Gastrocnemius medialis (tissue), 4 donors: ENCODE measurements at regions not wholly inside any gene's neighbourhood (a gene's known extent, or its start where the extent isn't known, plus 50 kb on each side); places are given as distances from the start of the nearest gene placed in this dataset.

Experiments used
- ATAC-seq, 2 donors: fragments of 150-250 bp; one replicate each; pipeline ENCODE4 v1.9.1; 2016
- DNase-seq, 2 donors: peaks; one replicate each; pipeline ENCODE4 v3.0.0-alpha.2; 2019
- H3K27ac ChIP-seq, 4 donors: fragments of 200-600 bp; sonication (generic); 1 replicate in 1 of 4; 2 replicates in 3 of 4; pipeline ENCODE4 v1.5.1; 2016 to 2018; ENCODE audit warnings: mild to moderate bottlenecking in 2 of 4, moderate library complexity in 1 of 4
- H3K27me3 ChIP-seq, 3 donors: fragments of 200-600 bp; sonication (generic) in 2 of 3; 1 replicate in 1 of 3; 2 replicates in 2 of 3; pipeline versions ENCODE4 v1.5.1 to v1.6.0; 2016 to 2019; ENCODE audit warnings: mild to moderate bottlenecking in 1 of 3, moderate library complexity in 1 of 3
- H3K36me3 ChIP-seq, 2 donors: fragments of 200-600 bp; sonication (generic) in 1 of 2; one replicate each; pipeline ENCODE4 v1.5.1; 2017 to 2018
- H3K4me1 ChIP-seq, 2 donors: fragments of 200-600 bp; sonication (generic) in 1 of 2; one replicate each; pipeline ENCODE4 v1.5.1; 2016 to 2017; ENCODE audit warnings: mild to moderate bottlenecking in 2 of 2
- H3K4me3 ChIP-seq, 4 donors: fragments of 200-600 bp; sonication (generic) in 3 of 4; 1 replicate in 1 of 4; 2 replicates in 3 of 4; pipeline ENCODE4 v1.5.1; 2016 to 2019; ENCODE audit warnings: mild to moderate bottlenecking in 2 of 4
- H3K9me3 ChIP-seq, 3 donors: fragments of 200-600 bp; sonication (generic) in 2 of 3; 1 replicate in 1 of 3; 2 replicates in 2 of 3; pipeline ENCODE4 v1.5.1; 2016 to 2019
- POLR2A ChIP-seq, 2 donors: fragments of 450-650 bp; IDR thresholded peaks; one replicate each; pipeline ENCODE4 v1.6.1; 2017; ENCODE audit warnings: antibody characterized with exemption in 2 of 2, mild to moderate bottlenecking in 2 of 2, moderate library complexity in 2 of 2
- in situ Hi-C, 4 donors: fragments of 200-750 bp; cut with MboI; loops; one replicate each; pipeline versions ENCODE4 v1.15.0 to v1.8.0; 2017; ENCODE audit warnings: low sequenced_read_pairs in 4 of 4
- intact Hi-C: fragments of 100-400 bp; cut with DNase I; formaldehyde crosslinking; loops from one replicate; pipeline ENCODE4 v1.15.1; 2023; ENCODE audit warnings: low total_unique reads
- TF ChIP-seq, protein P1 (sequence below), 5 experiments: fragments of 450-650 bp in 3 of 5; fragments of 200-600 bp in 2 of 5; sonication (generic) in 2 of 5; IDR thresholded peaks in 4 of 5; conservative IDR thresholded peaks in 1 of 5; 1 replicate in 4 of 5; 2 replicates in 1 of 5; pipeline ENCODE4 v1.5.1; 2016 to 2019; ENCODE audit warnings: antibody characterized with exemption in 5 of 5, mild to moderate bottlenecking in 3 of 5, moderate library complexity in 3 of 5

DNA sequence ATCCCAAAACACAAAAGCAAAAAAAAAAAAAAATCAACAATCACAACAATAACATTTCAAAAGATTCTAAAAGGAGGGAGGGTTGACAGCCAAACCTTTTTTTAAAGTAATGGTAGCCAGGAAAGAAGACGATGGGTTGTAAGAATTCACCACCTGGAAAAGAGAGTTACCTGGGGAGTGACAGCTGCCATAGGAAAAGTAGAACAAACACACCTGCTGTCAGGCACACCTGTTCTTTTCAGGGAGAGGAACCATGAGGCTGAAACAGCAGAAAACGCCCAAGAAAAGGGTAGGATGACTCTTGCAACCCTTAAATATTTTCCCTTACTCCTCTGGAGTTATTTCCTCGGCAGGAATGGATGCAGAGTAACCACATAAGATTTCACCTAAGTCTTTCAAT is 388.4 kb upstream of the TEX13C start:
- DNase-seq, result no peak
- H3K27ac ChIP-seq, result no peak overlapping the region
- intact Hi-C loops, result no loop called here
- H3K4me1 ChIP-seq, result no peaks in the 10 kb centered on the region
- no peak for ATAC-seq
- H3K36me3 ChIP-seq, result no peaks in the 10 kb centered on the region
- no peak for TF ChIP-seq POLR2A (IDR thresholded peaks at IDR 0.05)
- TF ChIP-seq, protein P1, sequence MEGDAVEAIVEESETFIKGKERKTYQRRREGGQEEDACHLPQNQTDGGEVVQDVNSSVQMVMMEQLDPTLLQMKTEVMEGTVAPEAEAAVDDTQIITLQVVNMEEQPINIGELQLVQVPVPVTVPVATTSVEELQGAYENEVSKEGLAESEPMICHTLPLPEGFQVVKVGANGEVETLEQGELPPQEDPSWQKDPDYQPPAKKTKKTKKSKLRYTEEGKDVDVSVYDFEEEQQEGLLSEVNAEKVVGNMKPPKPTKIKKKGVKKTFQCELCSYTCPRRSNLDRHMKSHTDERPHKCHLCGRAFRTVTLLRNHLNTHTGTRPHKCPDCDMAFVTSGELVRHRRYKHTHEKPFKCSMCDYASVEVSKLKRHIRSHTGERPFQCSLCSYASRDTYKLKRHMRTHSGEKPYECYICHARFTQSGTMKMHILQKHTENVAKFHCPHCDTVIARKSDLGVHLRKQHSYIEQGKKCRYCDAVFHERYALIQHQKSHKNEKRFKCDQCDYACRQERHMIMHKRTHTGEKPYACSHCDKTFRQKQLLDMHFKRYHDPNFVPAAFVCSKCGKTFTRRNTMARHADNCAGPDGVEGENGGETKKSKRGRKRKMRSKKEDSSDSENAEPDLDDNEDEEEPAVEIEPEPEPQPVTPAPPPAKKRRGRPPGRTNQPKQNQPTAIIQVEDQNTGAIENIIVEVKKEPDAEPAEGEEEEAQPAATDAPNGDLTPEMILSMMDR (IDR thresholded peaks at IDR 0.05 in 4 of 5, conservative IDR thresholded peaks at IDR 0.05 in 1 of 5), result no peak
- no peaks in the 10 kb centered on the region for H3K27me3 ChIP-seq
- H3K9me3 ChIP-seq, result no peaks in the 10 kb centered on the region
- H3K4me3 ChIP-seq, result no peak overlapping the region
- in situ Hi-C loops, result no loop called here

DNA sequence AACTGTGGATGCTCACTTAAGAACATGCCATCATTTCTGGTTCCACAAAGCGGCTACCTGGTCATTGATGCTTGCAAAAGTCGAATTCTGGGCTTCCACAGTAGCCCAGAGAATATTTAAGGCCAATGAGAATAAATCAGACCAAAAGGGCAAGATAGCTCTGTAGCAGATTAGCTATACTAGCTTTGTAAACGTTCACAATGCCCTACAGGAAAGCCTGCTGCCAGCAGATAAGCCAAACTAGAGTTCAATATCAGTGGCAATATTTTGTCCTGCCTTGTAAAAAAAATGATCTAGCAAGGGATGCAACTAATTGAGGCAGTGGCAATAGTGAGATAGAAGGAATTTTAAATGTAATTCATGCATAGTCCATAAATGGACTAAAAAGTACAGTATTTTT is 387.7 kb upstream of the TEX13C start:
- in situ Hi-C loops, result no loop called here
- H3K9me3 ChIP-seq, result no peaks in the 10 kb centered on the region
- no peak overlapping the region for H3K27ac ChIP-seq
- no peak overlapping the region for H3K4me3 ChIP-seq
- ATAC-seq (no peak), DNase-seq (no peak)
- H3K4me1 ChIP-seq, result no peaks in the 10 kb centered on the region
- TF ChIP-seq POLR2A (IDR thresholded peaks at IDR 0.05), result no peak
- TF ChIP-seq, protein P1 (IDR thresholded peaks at IDR 0.05 in 4 of 5, conservative IDR thresholded peaks at IDR 0.05 in 1 of 5), result no peak
- intact Hi-C loops, result no loop called here
- no peaks in the 10 kb centered on the region for H3K36me3 ChIP-seq
- H3K27me3 ChIP-seq, result no peaks in the 10 kb centered on the region

DNA sequence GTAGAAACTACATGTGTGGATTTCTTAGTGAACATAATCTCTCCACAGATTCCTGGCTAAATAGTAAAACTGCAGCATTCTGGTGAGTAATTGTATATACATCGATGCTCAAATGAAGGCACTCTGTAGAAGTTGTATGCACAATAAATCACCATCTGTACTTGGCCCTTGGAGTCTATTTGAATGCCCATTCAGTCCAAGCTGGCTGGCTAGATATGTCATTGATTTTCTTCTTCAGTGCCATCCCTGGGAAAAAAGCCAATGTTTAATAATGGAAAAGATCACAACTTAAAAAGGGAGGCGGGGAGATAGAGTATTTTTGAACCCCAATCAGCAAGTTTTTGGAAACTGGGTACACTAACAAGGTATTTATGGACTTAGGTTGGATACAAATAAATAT is 381.0 kb upstream of the TEX13C start:
- intact Hi-C loops (no loop called here), in situ Hi-C loops (no loop called here)
- Histone ChIP-seq H3K27ac (no peak overlapping the region), H3K27me3 (no peaks in the 10 kb centered on the region), H3K4me3 (no peak overlapping the region), H3K36me3 (no peaks in the 10 kb centered on the region), H3K4me1 (no peaks in the 10 kb centered on the region), H3K9me3 (no peaks in the 10 kb centered on the region)
- DNase-seq (no peak), ATAC-seq (no peak)
- no peak for TF ChIP-seq POLR2A (IDR thresholded peaks at IDR 0.05)
- TF ChIP-seq, protein P1 (IDR thresholded peaks at IDR 0.05 in 4 of 5, conservative IDR thresholded peaks at IDR 0.05 in 1 of 5), result no peak

DNA sequence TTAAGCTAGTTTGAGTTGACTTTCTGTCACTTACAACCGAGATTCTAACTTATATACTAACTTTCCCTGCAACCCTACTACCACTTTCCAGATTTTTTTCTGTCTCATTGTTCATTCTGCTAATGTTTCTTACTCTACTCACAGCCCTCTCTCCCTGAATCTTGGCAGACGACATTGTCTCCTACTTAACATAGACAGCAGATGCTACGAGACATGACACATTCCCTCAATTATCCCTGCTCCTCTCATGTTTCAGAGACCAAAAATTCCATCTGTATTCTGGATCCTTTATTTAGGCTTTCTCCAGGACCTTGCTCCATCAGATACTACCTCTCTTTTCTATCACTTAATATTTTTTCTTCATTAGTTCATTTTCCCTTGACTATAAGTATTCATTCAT is 379.1 kb upstream of the TEX13C start:
- Histone ChIP-seq H3K27me3 (no peaks in the 10 kb centered on the region), H3K36me3 (no peaks in the 10 kb centered on the region), H3K27ac (no peak overlapping the region), H3K4me3 (no peak overlapping the region), H3K4me1 (no peaks in the 10 kb centered on the region), H3K9me3 (no peaks in the 10 kb centered on the region)
- TF ChIP-seq, protein P1 (IDR thresholded peaks at IDR 0.05 in 4 of 5, conservative IDR thresholded peaks at IDR 0.05 in 1 of 5), result no peak
- TF ChIP-seq POLR2A (IDR thresholded peaks at IDR 0.05), result no peak
- in situ Hi-C loops, result no loop called here
- ATAC-seq (no peak), DNase-seq (no peak)
- intact Hi-C loops, result no loop called here

DNA sequence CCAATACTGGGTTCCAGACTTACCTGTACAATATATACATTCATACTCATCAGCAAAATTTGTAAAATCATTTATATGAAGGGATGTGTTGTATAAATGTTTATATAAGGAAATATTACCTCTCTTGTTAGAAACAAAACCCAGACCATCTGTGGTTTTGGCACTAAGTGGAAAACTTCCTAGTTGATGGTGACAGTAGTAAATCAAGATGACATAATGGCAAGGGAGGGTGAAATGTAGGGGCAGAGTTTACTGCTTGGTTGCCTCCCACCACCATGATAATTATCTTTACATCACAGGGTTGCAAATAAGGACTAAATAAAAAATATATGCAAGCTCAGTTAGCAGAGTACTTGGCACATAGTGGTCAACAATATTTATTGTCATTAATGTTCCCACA is 365.3 kb upstream of the TEX13C start:
- in situ Hi-C loops (no loop called here), intact Hi-C loops (no loop called here)
- TF ChIP-seq, protein P1 (IDR thresholded peaks at IDR 0.05 in 4 of 5, conservative IDR thresholded peaks at IDR 0.05 in 1 of 5), result no peak
- no peak for TF ChIP-seq POLR2A (IDR thresholded peaks at IDR 0.05)
- Histone ChIP-seq H3K27me3 (no peaks in the 10 kb centered on the region), H3K36me3 (no peaks in the 10 kb centered on the region), H3K27ac (no peak overlapping the region), H3K4me1 (no peaks in the 10 kb centered on the region), H3K9me3 (no peaks in the 10 kb centered on the region), H3K4me3 (no peak overlapping the region)
- DNase-seq (no peak), ATAC-seq (no peak)
